ENCODE measurements at regions not wholly inside any gene's neighbourhood (a gene's known extent, or its start where the extent isn't known, plus 50 kb on each side); places are given as distances from the start of the nearest gene placed in this dataset.
"Not testable (repeated sequence)": the region's sequence is repeated elsewhere in the genome, so short reads cannot be mapped to it uniquely, and the experiment has no call there.

- no peak for TF ChIP-seq CTCF (IDR thresholded peaks at IDR 0.05)
- Mint-ChIP-seq H3K4me1 (ENCODE audit: unreplicated experiment) (peaks cover 5% of the 10 kb centered on the region), H3K27ac (ENCODE audit: unreplicated experiment) (no peak overlapping the region), H3K36me3 (ENCODE audit: unreplicated experiment) (no peaks in the 10 kb centered on the region), H3K4me3 (ENCODE audit: unreplicated experiment) (no peak overlapping the region), H3K9me3 (ENCODE audit: unreplicated experiment) (peaks cover 5% of the 10 kb centered on the region), H3K27me3 (ENCODE audit: unreplicated experiment) (peaks cover 21% of the 10 kb centered on the region)
- DNase-seq (ENCODE audit: extremely low spot score, unreplicated experiment): no peak
Observed at GRCh38 chr4:129264008-129264657, 168.2 kb downstream of the C4orf33 start.

DNA sequence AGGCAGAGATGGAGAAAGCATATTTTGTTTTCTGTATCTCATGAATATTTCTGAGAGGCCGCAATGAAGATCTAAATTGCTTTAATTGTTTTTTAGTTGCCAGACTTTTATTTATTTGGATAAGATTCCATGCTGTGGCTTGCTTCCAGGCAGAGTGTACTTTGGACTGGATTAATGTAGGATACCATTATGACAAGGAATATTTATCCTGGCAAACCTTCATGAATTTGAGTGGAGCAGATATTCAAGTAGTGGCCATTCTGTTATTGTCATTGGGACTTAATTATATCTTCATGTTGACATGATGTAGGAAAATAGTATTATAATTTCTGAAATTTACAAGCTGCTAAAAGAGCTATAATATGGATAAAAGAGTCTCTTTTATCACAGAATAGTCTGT lies 182.9 kb downstream of the C4orf33 start:
- no peaks in the 10 kb centered on the region for H3K36me3 Mint-ChIP-seq (ENCODE audit: unreplicated experiment)
- no peak overlapping the region for H3K4me3 Mint-ChIP-seq (ENCODE audit: unreplicated experiment)
- no peak for TF ChIP-seq CTCF (IDR thresholded peaks at IDR 0.05)
- H3K4me1 Mint-ChIP-seq (ENCODE audit: unreplicated experiment): no peaks in the 10 kb centered on the region
- DNase-seq (ENCODE audit: extremely low spot score, unreplicated experiment): no peak
- no peaks in the 10 kb centered on the region for H3K27me3 Mint-ChIP-seq (ENCODE audit: unreplicated experiment)
- H3K9me3 Mint-ChIP-seq (ENCODE audit: unreplicated experiment): no peaks in the 10 kb centered on the region
- no peak overlapping the region for H3K27ac Mint-ChIP-seq (ENCODE audit: unreplicated experiment)

- TF ChIP-seq CTCF (IDR thresholded peaks at IDR 0.05): no peak
- Mint-ChIP-seq H3K27me3 (ENCODE audit: unreplicated experiment) (peaks cover 15% of the 10 kb centered on the region), H3K9me3 (ENCODE audit: unreplicated experiment) (no peaks in the 10 kb centered on the region), H3K4me1 (ENCODE audit: unreplicated experiment) (no peaks in the 10 kb centered on the region), H3K4me3 (ENCODE audit: unreplicated experiment) (no peak overlapping the region), H3K27ac (ENCODE audit: unreplicated experiment) (no peak overlapping the region), H3K36me3 (ENCODE audit: unreplicated experiment) (no peaks in the 10 kb centered on the region)
- DNase-seq (ENCODE audit: extremely low spot score, unreplicated experiment): no peak
Observed at GRCh38 chr4:129282293-129282692, 186.3 kb downstream of the C4orf33 start.

GRCh38 chr4:129292194-129292593 lies 196.2 kb downstream of the C4orf33 start:
- H3K9me3 Mint-ChIP-seq (ENCODE audit: unreplicated experiment); H3K36me3 Mint-ChIP-seq (ENCODE audit: unreplicated experiment); H3K27ac Mint-ChIP-seq (ENCODE audit: unreplicated experiment); H3K4me1 Mint-ChIP-seq (ENCODE audit: unreplicated experiment); DNase-seq (ENCODE audit: extremely low spot score, unreplicated experiment); H3K4me3 Mint-ChIP-seq (ENCODE audit: unreplicated experiment): not testable (repeated sequence)
- peaks cover 25% of the 10 kb centered on the region for H3K27me3 Mint-ChIP-seq (ENCODE audit: unreplicated experiment)

- no peaks in the 10 kb centered on the region for H3K4me1 Mint-ChIP-seq (ENCODE audit: unreplicated experiment)
- H3K27ac Mint-ChIP-seq (ENCODE audit: unreplicated experiment): no peak overlapping the region
- no peak overlapping the region for H3K4me3 Mint-ChIP-seq (ENCODE audit: unreplicated experiment)
- no peak for DNase-seq (ENCODE audit: extremely low spot score, unreplicated experiment)
- no peaks in the 10 kb centered on the region for H3K27me3 Mint-ChIP-seq (ENCODE audit: unreplicated experiment)
- no peaks in the 10 kb centered on the region for H3K36me3 Mint-ChIP-seq (ENCODE audit: unreplicated experiment)
- H3K9me3 Mint-ChIP-seq (ENCODE audit: unreplicated experiment): peaks cover 5% of the 10 kb centered on the region
- no peak for TF ChIP-seq CTCF (IDR thresholded peaks at IDR 0.05)
Observed at GRCh38 chr4:129314781-129315180, 218.8 kb downstream of the C4orf33 start.

GRCh38 chr4:129322920-129323319 lies 227.0 kb downstream of the C4orf33 start:
- DNase-seq (ENCODE audit: extremely low spot score, unreplicated experiment): no peak
- Mint-ChIP-seq H3K9me3 (ENCODE audit: unreplicated experiment) (no peaks in the 10 kb centered on the region), H3K36me3 (ENCODE audit: unreplicated experiment) (no peaks in the 10 kb centered on the region), H3K4me3 (ENCODE audit: unreplicated experiment) (no peak overlapping the region), H3K4me1 (ENCODE audit: unreplicated experiment) (peaks cover 2% of the 10 kb centered on the region), H3K27ac (ENCODE audit: unreplicated experiment) (no peak overlapping the region), H3K27me3 (ENCODE audit: unreplicated experiment) (peaks cover 34% of the 10 kb centered on the region)
- TF ChIP-seq CTCF (IDR thresholded peaks at IDR 0.05): no peak
